Retina (tissue), 1 donor: ENCODE measurements at regions not wholly inside any gene's neighbourhood (a gene's known extent, or its start where the extent isn't known, plus 50 kb on each side); places are given as distances from the start of the nearest gene placed in this dataset.

Experiments
- DNase-seq: peaks from one replicate; pipeline ENCODE4 v3.0.0-alpha.2; 2016

DNA sequence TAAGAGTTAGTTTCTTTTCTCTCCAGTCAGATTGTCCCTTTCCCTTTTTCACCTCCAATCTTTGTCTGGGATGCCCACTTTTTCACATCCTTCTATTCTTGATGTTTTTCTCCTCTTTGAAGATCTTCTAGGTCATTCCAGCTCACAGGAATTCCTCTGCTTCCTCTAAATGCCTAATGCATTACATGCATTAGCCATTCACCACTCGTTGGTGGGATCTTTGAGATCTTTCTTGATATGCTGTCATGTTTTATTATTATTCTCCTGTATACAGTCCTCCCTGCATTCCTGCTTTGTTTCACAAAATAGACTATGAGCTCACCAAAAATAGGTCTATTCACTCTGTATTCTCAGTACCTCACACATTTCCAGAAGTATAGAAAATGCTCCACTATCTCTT lies 129.0 kb downstream of the LYPLAL1 start:
- no peak for DNase-seq

DNA sequence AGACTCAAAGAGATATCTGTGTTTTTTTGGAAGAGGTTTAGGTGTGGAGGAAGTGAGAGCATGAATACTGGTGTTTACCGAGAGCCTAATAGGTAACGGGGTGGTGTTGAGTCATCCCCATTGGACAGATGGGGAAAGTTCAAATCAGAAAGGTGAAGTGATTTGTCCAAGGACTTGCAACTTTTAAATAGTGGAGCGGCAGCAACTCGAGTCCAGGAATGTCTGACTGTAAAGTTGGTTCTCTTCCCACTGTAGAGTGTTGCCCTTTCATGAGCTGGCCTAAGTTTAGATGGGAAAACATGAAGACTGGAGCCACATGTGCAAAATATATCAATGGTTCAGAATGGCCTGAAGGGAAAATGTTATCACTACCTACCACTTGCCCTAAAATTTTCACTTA lies 125.7 kb downstream of the LYPLAL1 start:
- no peak for DNase-seq

GRCh38 chr1:219298571-219299148 lies 125.0 kb downstream of the LYPLAL1 start:
- DNase-seq: no peak

- no peak for DNase-seq
Observed at GRCh38 chr1:219296430-219297355, 123.0 kb downstream of the LYPLAL1 start.

DNA sequence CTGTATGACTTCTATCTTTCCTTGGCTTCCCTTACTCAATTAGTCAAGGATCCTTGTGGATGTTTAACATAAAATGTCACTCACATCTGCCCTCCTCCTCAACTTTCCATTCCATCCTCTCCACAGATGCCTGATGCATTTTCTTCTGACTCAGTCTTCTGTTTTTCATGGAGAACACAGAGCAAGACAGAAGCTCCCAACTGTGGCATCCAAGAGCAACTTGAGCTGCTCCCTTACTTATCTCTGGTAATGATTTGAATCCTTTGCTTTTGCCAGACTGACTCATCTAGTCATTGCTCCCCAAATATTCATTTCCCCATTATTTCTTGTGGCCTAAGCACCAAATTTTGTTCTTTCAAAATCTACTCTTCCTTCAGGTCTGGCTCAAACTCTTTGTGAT lies 120.6 kb downstream of the LYPLAL1 start:
- DNase-seq: no peak

GRCh38 chr1:219293410-219293809 lies 119.7 kb downstream of the LYPLAL1 start:
- no peak for DNase-seq

GRCh38 chr1:219292999-219293398 lies 119.3 kb downstream of the LYPLAL1 start:
- no peak for DNase-seq

DNA sequence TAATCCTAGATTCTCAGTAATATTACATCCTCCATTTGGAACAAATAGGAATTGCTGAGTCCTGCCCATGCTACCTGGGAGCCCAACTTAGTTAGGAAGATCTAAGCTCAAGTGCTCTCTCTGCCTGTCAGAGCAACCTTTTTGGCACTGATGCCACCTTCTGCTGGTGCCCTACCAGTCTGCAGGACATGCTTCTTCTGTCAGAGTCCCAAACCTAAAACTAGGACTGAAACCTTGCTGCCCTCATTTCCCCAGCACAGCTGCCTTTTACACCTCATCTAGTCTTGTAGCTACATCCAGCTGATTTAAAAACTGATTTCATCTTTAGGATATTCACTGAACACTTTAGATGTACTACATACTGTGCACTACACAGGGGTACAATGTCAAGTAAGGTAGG lies 118.7 kb downstream of the LYPLAL1 start:
- DNase-seq: no peak

DNA sequence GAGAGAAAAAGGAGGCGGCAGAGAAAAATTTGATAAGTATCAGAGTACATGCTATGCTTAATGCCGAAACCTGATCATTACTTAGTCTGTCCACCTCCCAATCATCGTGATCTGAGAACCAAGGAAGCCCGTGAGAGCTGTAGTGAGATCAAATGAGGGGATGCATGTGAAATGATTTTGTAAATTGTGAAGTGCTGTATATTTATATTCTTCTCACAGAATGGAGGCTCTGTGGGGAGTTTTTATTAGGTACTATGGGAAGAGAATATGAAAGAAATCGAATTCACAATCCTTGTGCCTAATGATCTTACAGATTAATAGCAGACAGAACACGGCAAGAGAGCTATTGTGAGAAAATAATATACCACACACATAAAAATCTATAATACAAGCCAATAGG lies 115.5 kb downstream of the LYPLAL1 start:
- no peak for DNase-seq

DNA sequence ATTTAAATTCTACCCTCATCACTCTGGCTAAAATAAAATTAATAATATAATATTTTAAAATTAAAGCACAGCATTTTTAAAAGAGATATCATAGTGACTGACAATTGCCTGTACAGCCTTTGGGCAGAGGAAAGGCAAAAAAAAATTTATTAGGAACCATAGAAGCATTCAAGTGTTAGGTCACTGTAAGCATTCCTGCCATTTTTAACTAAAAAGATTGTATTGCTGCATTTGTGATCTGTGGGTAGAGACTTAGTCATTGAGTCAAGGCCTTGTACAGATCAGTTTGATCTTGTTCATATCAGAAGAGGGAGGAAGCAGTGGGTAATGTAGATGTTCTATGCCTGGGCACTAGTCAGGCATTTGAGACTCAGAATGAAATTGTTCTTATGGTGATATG lies 109.9 kb downstream of the LYPLAL1 start:
- DNase-seq: no peak

DNA sequence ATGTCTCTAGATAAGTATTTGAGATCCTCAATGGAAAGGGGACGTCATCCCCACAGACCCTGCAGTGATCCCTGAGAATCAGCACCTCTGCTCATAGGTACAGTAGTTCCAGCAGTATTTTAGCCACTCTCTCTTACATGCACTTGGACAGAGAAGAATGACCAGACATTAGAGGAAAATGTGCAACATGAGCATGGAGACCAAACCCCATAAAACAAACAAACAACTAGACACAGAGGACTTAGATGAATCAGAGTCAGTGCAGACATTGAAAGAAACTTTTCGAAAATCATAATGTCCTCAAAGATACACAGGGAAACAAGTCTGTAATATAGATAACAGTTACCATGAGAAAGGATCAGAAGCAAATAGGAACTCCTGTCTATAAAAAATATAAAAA lies 108.2 kb downstream of the LYPLAL1 start:
- DNase-seq: no peak

DNA sequence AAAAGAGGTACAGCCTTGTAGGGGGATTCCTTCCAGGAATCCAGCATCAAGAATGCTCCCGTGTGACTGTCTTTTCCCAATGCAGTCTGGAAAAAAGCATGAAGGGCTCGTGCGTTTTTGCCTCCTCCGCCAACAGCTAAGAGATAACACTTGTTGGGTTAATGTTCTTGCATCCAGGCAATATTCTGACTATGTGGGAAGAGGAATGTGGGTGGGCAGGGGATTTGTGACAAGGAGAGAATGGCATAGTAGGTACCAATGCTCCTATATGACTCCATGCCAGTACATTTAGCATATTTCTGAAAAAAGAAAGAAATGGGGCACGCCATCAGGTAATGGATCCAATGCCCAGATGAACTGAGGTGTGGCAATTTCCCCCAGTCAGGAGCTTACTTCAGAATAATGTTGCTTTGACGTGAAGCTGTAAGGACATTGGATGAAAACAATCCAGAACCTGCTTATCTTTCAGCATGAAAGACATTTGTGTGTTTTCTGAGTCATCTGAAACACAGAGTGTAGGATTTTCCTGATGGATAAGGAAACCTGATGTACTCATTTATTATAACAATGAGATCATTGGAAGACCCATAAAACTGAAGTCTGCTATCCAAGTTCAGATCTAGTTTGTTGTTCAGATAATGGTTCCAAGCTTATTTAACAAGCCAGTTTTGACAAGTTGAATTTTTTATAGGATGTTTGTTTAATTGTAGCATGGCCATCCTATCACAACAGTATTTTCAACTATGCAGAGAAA lies 105.5 kb downstream of the LYPLAL1 start:
- no peak for DNase-seq

DNA sequence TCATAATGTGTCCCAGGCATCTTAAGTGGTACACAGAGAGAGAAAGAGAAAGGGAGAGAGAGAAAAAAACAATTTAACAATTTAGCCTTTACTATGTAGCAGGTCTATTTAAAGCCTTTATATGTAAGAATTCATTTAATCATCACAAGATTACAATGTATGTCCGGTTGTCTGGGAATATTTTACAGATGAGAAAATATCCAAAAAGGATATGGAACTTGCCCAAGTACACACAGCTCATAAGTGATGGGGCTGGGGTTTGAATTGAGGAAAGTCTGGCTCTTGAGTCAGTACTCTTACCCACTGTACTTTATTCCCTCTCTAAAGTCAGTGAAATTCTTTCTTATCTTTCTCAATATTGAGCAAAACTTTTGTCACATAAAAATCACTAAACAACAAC lies 104.6 kb downstream of the LYPLAL1 start:
- DNase-seq: no peak

GRCh38 chr1:219277304-219278105 lies 103.8 kb downstream of the LYPLAL1 start:
- no peak for DNase-seq

DNA sequence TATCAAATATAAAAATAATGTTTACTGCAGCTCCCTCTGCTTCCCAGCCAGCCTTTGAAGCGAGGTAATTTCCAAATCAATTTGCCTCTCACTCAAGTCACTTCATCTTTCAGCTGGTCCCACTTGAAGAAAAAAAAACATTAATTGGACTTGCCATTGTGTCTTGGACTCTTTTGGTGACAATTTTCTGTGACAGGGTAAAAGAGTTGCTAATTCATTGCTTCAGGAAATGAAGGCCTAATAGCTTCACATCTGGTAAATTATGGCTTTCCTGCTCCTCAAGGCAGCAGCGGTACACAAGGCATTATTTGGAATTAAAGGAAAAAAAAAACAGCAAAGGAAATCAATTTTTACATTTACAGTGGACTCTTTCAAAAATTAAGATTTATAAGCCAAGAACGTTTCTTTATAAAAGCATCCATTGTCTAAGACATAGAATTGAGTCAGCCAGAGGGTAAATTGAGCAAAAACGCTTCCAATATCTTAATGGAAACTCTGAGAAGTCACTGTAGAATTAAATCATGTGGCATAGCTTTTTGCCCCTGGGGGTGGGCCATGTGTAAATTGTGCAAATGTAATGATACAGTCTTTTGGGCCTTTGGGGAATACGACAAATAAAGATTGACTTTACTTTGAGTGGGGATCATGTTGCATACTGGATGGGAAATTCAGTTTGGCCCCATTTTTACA lies 102.5 kb downstream of the LYPLAL1 start:
- peak; percentile 35 for DNase-seq

GRCh38 chr1:219273088-219273686 lies 99.5 kb downstream of the LYPLAL1 start:
- no peak for DNase-seq

DNA sequence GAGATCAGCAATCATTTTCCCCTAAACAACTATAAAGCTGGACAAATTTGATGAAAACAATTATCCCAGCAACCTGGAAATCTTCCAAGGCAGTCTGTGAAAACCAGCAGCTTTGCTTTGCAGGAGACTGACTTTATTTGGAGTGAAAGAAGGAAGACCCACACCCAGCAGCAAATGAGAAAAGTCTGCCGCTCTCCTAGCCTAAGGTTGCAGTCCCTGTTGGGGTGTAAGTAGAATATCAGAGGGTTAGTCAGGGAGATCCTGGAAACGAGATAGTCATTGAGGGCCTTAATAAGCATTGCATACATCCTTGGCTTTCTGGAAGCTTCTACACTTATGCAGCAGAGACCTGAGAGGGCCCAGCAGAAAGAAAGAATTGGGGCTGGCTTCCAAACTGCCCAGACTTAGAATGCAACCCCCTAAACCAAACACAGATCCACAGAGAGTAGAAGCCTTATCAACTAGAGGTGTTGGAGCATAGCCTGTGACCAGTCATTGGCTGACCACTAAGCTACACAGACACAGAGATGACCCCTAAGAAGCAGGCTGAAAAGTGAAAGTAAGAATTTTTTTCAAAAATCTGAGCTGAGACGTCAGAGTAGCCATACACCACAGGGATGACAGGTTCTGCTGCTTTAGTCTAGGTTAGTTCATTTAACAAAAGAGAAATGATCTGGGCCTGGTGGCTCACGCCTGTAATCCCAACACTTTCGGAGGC lies 98.3 kb downstream of the LYPLAL1 start:
- DNase-seq: no peak

DNA sequence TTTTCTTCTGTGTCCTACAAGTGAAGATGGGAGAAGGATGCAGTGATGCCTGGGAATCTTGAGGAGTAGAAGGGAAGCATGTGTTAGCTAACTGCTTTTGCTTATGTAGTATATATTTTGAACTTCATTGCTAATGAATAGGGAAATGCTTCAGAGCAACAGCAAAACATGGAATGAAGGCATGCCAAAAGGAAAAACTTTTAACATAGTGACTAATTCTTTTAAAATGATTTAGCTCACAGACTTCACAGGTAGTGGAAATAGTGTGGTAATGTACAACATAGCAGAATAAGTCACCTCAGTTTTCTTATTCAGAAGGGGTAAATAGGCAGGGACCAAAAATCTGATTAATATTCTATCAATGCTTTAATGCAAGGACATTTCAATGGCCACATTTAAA lies 95.5 kb downstream of the LYPLAL1 start:
- DNase-seq: no peak

- DNase-seq: no peak
Observed at GRCh38 chr1:219266524-219266923, 92.8 kb downstream of the LYPLAL1 start.

DNA sequence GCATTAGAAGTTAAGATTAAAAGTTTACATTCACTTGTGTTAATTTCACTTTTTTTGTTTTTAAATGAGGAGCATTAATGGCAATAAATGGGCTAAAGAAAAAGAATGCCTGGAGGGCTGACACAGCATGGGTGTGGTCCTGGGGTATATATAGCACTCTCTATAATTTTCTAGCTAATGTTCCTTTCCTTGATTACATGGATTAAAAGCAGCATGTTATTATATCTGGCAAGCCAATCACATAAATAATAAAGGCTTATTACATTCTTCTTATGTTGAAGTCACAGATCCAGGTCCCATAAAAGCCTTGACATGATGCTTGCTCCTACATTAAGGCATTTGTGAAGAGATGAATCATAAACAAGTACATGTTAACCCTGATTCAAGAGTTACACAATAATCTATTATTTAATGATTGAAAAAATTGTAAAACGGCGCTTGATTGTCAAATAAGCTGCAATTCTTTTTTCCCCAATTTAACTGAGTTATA lies 91.4 kb downstream of the LYPLAL1 start:
- no peak for DNase-seq

DNA sequence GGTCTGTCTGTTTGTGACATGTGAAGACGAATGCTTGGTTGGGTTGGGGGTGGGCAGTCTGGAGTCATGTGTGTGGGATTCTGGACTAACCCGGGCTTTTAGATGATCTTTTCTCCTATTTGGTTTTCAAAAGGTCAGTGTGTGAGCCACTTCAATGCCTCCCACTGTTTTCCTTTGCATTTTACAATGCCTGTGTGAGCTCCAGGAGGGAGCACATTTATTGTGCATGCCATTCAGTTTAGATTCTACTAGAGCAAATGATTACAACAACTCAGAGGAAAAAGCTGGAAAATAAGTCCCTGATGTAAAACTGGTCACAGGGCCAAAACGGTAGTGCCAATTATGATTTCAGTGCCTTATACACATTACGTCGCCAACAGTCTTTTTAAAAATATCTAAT lies 90.9 kb downstream of the LYPLAL1 start:
- no peak for DNase-seq
